ENCODE measurements at regions not wholly inside any gene's neighbourhood (a gene's known extent, or its start where the extent isn't known, plus 50 kb on each side); places are given as distances from the start of the nearest gene placed in this dataset.

GRCh38 chr12:127813147-127813546 lies 453.8 kb upstream of the TMEM132C start:
- no peak for DNase-seq (ENCODE audit: low spot score)
- TF ChIP-seq, protein P1, sequence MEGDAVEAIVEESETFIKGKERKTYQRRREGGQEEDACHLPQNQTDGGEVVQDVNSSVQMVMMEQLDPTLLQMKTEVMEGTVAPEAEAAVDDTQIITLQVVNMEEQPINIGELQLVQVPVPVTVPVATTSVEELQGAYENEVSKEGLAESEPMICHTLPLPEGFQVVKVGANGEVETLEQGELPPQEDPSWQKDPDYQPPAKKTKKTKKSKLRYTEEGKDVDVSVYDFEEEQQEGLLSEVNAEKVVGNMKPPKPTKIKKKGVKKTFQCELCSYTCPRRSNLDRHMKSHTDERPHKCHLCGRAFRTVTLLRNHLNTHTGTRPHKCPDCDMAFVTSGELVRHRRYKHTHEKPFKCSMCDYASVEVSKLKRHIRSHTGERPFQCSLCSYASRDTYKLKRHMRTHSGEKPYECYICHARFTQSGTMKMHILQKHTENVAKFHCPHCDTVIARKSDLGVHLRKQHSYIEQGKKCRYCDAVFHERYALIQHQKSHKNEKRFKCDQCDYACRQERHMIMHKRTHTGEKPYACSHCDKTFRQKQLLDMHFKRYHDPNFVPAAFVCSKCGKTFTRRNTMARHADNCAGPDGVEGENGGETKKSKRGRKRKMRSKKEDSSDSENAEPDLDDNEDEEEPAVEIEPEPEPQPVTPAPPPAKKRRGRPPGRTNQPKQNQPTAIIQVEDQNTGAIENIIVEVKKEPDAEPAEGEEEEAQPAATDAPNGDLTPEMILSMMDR (IDR thresholded peaks at IDR 0.05; ENCODE audit: borderline replicate concordance, control extremely low read depth, extremely low read depth, insufficient read depth, missing control alignments), result no peak
- in situ Hi-C loops (cut with MboI; ENCODE audit: low sequenced_read_pairs, unreplicated experiment), result no loop called here

DNA sequence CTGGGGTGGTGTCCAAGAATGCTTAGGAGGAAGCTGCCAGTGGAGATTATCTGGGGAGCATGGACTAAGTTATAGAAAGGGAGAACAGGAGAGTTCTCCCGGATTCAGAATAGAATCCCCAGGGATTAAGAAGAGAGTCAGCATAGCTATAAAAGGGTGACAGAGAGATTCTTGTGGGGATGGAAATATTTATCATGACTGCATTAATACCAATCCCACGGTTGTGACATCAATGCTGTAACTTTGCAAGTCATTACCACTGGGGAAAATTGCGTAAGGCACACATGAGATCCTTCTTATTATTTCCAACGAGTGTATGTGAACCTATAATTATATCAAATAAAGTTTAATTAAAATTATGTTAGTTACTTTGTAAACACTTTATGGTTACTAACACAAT lies 447.9 kb upstream of the TMEM132C start:
- TF ChIP-seq, protein P1 (IDR thresholded peaks at IDR 0.05; ENCODE audit: borderline replicate concordance, control extremely low read depth, extremely low read depth, insufficient read depth, missing control alignments), result no peak
- in situ Hi-C loops (cut with MboI; ENCODE audit: low sequenced_read_pairs, unreplicated experiment), result no loop called here
- DNase-seq (ENCODE audit: low spot score), result no peak

DNA sequence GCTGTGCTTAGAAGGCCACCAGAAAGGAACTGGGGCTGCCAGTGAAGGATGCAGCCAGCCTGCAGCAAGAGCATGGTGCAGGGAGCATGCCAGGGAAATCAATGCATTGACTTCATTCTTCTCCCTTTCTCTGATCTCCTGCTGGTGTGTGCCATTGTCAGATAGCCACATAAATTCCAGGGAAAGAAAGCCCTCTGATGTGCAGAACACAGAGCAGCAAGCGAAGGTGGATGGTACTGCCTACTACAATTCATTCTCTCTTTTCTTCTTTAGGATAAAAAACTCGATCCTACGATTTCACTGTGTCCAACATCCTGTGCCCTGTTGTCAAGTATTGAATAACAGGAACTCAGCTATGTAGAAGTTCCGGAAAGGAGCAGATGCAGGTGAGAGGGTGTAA lies 446.7 kb upstream of the TMEM132C start:
- TF ChIP-seq, protein P1 (IDR thresholded peaks at IDR 0.05; ENCODE audit: borderline replicate concordance, control extremely low read depth, extremely low read depth, insufficient read depth, missing control alignments), result no peak
- in situ Hi-C loops (cut with MboI; ENCODE audit: low sequenced_read_pairs, unreplicated experiment), result no loop called here
- DNase-seq (ENCODE audit: low spot score), result no peak

GRCh38 chr12:127820846-127821245 lies 446.1 kb upstream of the TMEM132C start:
- TF ChIP-seq, protein P1 (IDR thresholded peaks at IDR 0.05; ENCODE audit: borderline replicate concordance, control extremely low read depth, extremely low read depth, insufficient read depth, missing control alignments), result no peak
- in situ Hi-C loops (cut with MboI; ENCODE audit: low sequenced_read_pairs, unreplicated experiment), result no loop called here
- DNase-seq (ENCODE audit: low spot score), result no peak

GRCh38 chr12:127822809-127823411 lies 444.1 kb upstream of the TMEM132C start:
- TF ChIP-seq, protein P1 (IDR thresholded peaks at IDR 0.05; ENCODE audit: borderline replicate concordance, control extremely low read depth, extremely low read depth, insufficient read depth, missing control alignments), result no peak
- in situ Hi-C loops (cut with MboI; ENCODE audit: low sequenced_read_pairs, unreplicated experiment), result no loop called here
- DNase-seq (ENCODE audit: low spot score), result no peak

DNA sequence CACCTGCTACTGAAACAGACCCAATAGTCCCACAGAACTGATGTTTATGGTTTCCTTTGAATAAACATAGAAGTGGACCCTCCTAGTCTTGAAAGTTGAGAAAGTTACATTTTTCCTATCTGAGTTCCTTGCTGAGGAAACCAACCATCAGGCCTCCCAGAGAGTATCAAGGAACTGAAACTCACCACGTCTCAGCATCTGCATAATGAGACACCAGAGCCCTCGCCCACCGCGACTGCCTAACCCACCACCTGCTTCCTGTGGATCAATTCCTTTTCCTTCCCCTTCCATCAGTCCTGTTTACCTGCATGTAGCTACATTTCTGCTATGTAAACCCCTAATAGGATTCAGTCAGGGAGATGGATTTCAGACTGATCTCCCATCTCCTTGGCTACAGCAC lies 443.2 kb upstream of the TMEM132C start:
- TF ChIP-seq, protein P1 (IDR thresholded peaks at IDR 0.05; ENCODE audit: borderline replicate concordance, control extremely low read depth, extremely low read depth, insufficient read depth, missing control alignments), result no peak
- in situ Hi-C loops (cut with MboI; ENCODE audit: low sequenced_read_pairs, unreplicated experiment), result no loop called here
- no peak for DNase-seq (ENCODE audit: low spot score)

Measured in GM13976 (cell line).